Epidermal melanocyte (primary cell): ENCODE measurements at regions not wholly inside any gene's neighbourhood (a gene's known extent, or its start where the extent isn't known, plus 50 kb on each side); places are given as distances from the start of the nearest gene placed in this dataset.
A peak's percentile ranks its signal among the peaks of the same experiment; 100 is the strongest.

Experiments used
- DNase-seq: peaks from one replicate; pipeline ENCODE4 v3.0.0; 2011; ENCODE audit warnings: low spot score; ENCODE audit not compliant: insufficient read length

- DNase-seq: no peak
Measured at GRCh38 chr18:70523035-70523791, 234.4 kb downstream of the SOCS6 start.

- no peak for DNase-seq
Measured at GRCh38 chr18:70522183-70522680, 233.4 kb downstream of the SOCS6 start.

GRCh38 chr18:70520867-70521266 lies 232.0 kb downstream of the SOCS6 start:
- no peak for DNase-seq

GRCh38 chr18:70513502-70514171 lies 224.8 kb downstream of the SOCS6 start:
- DNase-seq: no peak

GRCh38 chr18:70507970-70508369 lies 219.1 kb downstream of the SOCS6 start:
- DNase-seq: no peak

- no peak for DNase-seq
Measured at GRCh38 chr18:70506511-70506910, 217.7 kb downstream of the SOCS6 start.

- DNase-seq: no peak
Measured at GRCh38 chr18:70503060-70503459, 214.2 kb downstream of the SOCS6 start.

- no peak for DNase-seq
Measured at GRCh38 chr18:70501358-70501757, 212.5 kb downstream of the SOCS6 start.

GRCh38 chr18:70500748-70501147 lies 211.9 kb downstream of the SOCS6 start:
- DNase-seq: no peak

- DNase-seq: no peak
Measured at GRCh38 chr18:70499218-70499691, 210.4 kb downstream of the SOCS6 start.

- no peak for DNase-seq
Measured at GRCh38 chr18:70496353-70497294, 207.8 kb downstream of the SOCS6 start.

- DNase-seq: no peak
Measured at GRCh38 chr18:70494524-70494923, 205.7 kb downstream of the SOCS6 start.

GRCh38 chr18:70493461-70493860 lies 204.6 kb downstream of the SOCS6 start:
- no peak for DNase-seq

GRCh38 chr18:70491734-70492348 lies 203.0 kb downstream of the SOCS6 start:
- DNase-seq: no peak

GRCh38 chr18:70489986-70490933 lies 201.4 kb downstream of the SOCS6 start:
- peak; percentile 31 for DNase-seq

GRCh38 chr18:70489571-70489970 lies 200.7 kb downstream of the SOCS6 start:
- DNase-seq: no peak

GRCh38 chr18:70469916-70470315 lies 181.1 kb downstream of the SOCS6 start:
- DNase-seq: no peak

- no peak for DNase-seq
Measured at GRCh38 chr18:70468861-70469547, 180.2 kb downstream of the SOCS6 start.

GRCh38 chr18:70464343-70465114 lies 175.7 kb downstream of the SOCS6 start:
- peak; percentile 62 for DNase-seq
